Loucy (cell line): ENCODE measurements at regions not wholly inside any gene's neighbourhood (a gene's known extent, or its start where the extent isn't known, plus 50 kb on each side); places are given as distances from the start of the nearest gene placed in this dataset.

Experiments
- H2AFZ ChIP-seq: fragments of 200-600 bp; sonication (generic); 2 replicates; pipeline ENCODE4 v1.6.0; 2016; ENCODE audit warnings: antibody characterized with exemption, mild to moderate bottlenecking, low read length, moderate library complexity
- H3F3A ChIP-seq: fragments of 200-600 bp; 2 replicates; pipeline ENCODE4 v1.6.0; 2016; ENCODE audit warnings: antibody characterized with exemption, low read depth, mild to moderate bottlenecking
- H3K27me3 ChIP-seq: fragments of 200-600 bp; sonication (generic); 2 replicates; pipeline ENCODE4 v1.6.1; 2014; ENCODE audit warnings: low read length, mild to moderate bottlenecking; ENCODE audit not compliant: insufficient read depth, poor library complexity, severe bottlenecking
- H3K36me3 ChIP-seq: fragments of 200-600 bp; sonication (generic); 2 replicates; pipeline ENCODE4 v1.6.1; 2016; ENCODE audit warnings: low read length; ENCODE audit not compliant: insufficient read depth
- H3K4me1 ChIP-seq: fragments of 200-600 bp; sonication (generic); 2 replicates; pipeline ENCODE4 v1.5.1; 2014; ENCODE audit warnings: low read length, mild to moderate bottlenecking; ENCODE audit not compliant: insufficient read depth, poor library complexity, severe bottlenecking
- H3K4me2 ChIP-seq: fragments of 200-600 bp; sonication (generic); 2 replicates; pipeline ENCODE4 v1.6.0; 2014; ENCODE audit warnings: antibody characterized with exemption, low read length, low read depth, mild to moderate bottlenecking; ENCODE audit not compliant: poor library complexity, severe bottlenecking
- H3K4me3 ChIP-seq: fragments of 200-600 bp; sonication (generic); 2 replicates; pipeline ENCODE4 v1.5.1; 2014; ENCODE audit warnings: low read length, mild to moderate bottlenecking, mixed read lengths; ENCODE audit not compliant: poor library complexity, severe bottlenecking
- H3K79me2 ChIP-seq: fragments of 200-600 bp; sonication (generic); 2 replicates; pipeline ENCODE4 v1.6.1; 2014; ENCODE audit warnings: low read length; ENCODE audit not compliant: insufficient read depth
- H3K9ac ChIP-seq: fragments of 200-600 bp; sonication (generic); 2 replicates; pipeline ENCODE4 v1.6.0; 2014; ENCODE audit warnings: mild to moderate bottlenecking, low read depth, low read length, moderate library complexity; ENCODE audit not compliant: poor library complexity, severe bottlenecking
- H3K9me2 ChIP-seq: fragments of 200-600 bp; sonication (generic); replicated peaks from 2 replicates; pipeline ENCODE4 v1.6.1; 2016; ENCODE audit warnings: low read depth, low read length, mixed read lengths
- H3K9me3 ChIP-seq: fragments of 200-600 bp; sonication (generic); 2 replicates; pipeline ENCODE4 v1.6.1; 2014; ENCODE audit warnings: mild to moderate bottlenecking, antibody characterized with exemption, low read length, low read depth; ENCODE audit not compliant: insufficient read depth
- H4K20me1 ChIP-seq: fragments of 200-600 bp; sonication (generic); 2 replicates; pipeline ENCODE4 v1.6.0; 2014; ENCODE audit warnings: antibody characterized with exemption, low read length, mild to moderate bottlenecking; ENCODE audit not compliant: insufficient read depth, poor library complexity, severe bottlenecking
- EZH2phosphoT487 ChIP-seq: fragments of 200-600 bp; IDR thresholded peaks from 2 replicates; pipeline ENCODE4 v1.6.1; 2018; ENCODE audit warnings: antibody characterized with exemption, mild to moderate bottlenecking, moderate library complexity, borderline replicate concordance
- TF ChIP-seq, protein P1 (sequence below): fragments of 200-600 bp; sonication (generic); conservative IDR thresholded peaks from 2 replicates; pipeline ENCODE4 v1.5.1; 2014; ENCODE audit warnings: mild to moderate bottlenecking, antibody characterized with exemption, low read length

DNA sequence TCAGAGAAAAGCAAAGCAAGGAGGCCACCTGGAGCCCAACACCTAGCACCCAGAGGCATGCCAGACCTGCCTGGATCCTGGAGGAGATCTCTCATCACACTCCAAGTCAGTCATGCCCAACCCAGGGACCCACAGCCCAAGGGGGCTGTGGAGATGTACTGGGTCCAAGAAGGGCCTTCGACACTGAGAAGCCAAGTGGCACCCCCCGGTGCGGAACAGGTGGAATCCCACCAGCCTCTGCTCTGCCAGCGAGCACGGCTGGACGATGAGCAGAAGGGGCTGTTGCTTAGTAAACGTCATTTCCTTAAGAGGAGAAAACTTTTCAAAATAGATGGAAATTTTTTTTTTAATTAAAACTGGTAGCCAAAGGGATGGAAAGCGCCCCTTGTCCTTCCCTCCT is 171.9 kb upstream of the GRK3 start:
- Histone ChIP-seq H2AFZ (no peak overlapping the region), H4K20me1 (peaks cover 83% of the 10 kb centered on the region), H3K4me1 (peaks cover 92% of the 10 kb centered on the region), H3K36me3 (peaks cover 2% of the 10 kb centered on the region; the same call in 1 of the 2 replicates), H3K79me2 (peaks cover 98% of the 10 kb centered on the region), H3K4me2 (peak overlapping the region; percentile 28), H3F3A (peaks cover 3% of the 10 kb centered on the region), H3K9ac (no peak overlapping the region), H3K9me3 (no peaks in the 10 kb centered on the region), H3K27me3 (no peaks in the 10 kb centered on the region), H3K4me3 (no peak overlapping the region), H3K9me2 (no peaks in the 10 kb centered on the region)
- TF ChIP-seq EZH2phosphoT487, result no peak
- TF ChIP-seq, protein P1, sequence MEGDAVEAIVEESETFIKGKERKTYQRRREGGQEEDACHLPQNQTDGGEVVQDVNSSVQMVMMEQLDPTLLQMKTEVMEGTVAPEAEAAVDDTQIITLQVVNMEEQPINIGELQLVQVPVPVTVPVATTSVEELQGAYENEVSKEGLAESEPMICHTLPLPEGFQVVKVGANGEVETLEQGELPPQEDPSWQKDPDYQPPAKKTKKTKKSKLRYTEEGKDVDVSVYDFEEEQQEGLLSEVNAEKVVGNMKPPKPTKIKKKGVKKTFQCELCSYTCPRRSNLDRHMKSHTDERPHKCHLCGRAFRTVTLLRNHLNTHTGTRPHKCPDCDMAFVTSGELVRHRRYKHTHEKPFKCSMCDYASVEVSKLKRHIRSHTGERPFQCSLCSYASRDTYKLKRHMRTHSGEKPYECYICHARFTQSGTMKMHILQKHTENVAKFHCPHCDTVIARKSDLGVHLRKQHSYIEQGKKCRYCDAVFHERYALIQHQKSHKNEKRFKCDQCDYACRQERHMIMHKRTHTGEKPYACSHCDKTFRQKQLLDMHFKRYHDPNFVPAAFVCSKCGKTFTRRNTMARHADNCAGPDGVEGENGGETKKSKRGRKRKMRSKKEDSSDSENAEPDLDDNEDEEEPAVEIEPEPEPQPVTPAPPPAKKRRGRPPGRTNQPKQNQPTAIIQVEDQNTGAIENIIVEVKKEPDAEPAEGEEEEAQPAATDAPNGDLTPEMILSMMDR, result no peak

DNA sequence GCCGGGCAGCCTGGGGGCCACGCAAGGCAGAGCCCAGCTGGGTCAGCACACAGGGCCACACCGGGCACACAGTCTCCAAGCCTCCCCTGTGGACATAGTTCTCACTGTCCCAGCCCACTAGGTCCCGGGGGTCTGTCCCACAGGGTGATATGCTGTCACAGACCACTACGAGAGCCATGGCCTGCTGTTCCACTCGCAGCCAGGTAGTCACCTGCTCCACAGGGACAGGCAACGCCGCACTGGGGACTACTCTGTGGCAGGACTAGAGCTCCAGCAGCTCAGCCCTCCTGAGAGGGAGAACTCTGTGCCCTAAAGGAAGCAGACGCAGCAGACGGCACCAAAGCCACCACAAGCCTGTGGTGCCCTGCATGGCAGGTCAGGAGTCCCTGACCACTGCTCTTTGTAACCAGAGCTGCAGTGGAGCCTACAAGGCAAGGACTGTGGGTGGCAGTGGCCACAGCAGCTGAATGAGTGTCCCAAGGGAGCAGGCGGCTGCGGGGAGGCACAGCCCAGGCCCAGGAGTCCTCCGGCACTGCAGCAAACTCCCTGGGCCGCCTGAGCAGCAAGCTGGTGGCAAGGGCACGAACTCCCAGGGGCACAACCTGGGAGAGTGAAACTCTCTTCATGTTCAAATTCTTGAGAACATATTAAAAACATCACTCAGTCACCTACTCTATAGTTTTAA is 171.2 kb upstream of the GRK3 start:
- H3F3A ChIP-seq, result peaks cover 4% of the 10 kb centered on the region
- no peaks in the 10 kb centered on the region; the same call in 1 of the 2 replicates for H3K36me3 ChIP-seq
- peaks cover 82% of the 10 kb centered on the region for H4K20me1 ChIP-seq
- no peaks in the 10 kb centered on the region for H3K9me3 ChIP-seq
- peak overlapping the region; percentile 28 for H3K4me2 ChIP-seq
- H3K79me2 ChIP-seq, result peaks cover 98% of the 10 kb centered on the region
- TF ChIP-seq, protein P1, result no peak
- no peak for TF ChIP-seq EZH2phosphoT487
- peak overlapping the region; percentile 25 for H3K9ac ChIP-seq
- H3K4me3 ChIP-seq, result no peak overlapping the region
- no peaks in the 10 kb centered on the region for H3K9me2 ChIP-seq
- H3K27me3 ChIP-seq, result no peaks in the 10 kb centered on the region
- no peak overlapping the region for H2AFZ ChIP-seq
- peaks cover 91% of the 10 kb centered on the region for H3K4me1 ChIP-seq

DNA sequence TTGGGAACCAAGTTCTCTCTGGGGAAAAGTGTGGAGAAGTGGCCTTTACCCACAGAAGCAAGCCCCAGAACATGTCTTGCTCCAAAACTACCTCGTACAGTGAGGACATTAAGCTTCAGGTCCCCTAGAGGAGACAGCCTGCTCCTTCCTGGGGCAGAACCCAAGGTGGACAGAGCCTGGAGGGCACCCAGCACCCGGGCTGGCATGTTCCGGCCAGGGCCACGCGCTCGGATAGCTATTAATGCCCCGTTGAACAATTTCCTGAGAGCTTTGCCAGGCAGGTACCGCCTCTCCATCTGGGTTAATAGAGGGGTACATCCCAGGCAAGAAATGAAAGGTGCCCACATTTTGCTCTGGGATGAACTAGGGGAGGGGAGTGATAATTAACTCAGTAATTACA is 169.0 kb upstream of the GRK3 start:
- no peak overlapping the region for H2AFZ ChIP-seq
- no peaks in the 10 kb centered on the region for H3K9me3 ChIP-seq
- H3K9ac ChIP-seq, result peak overlapping the region; percentile 2
- peaks cover 81% of the 10 kb centered on the region for H3K4me1 ChIP-seq
- no peaks in the 10 kb centered on the region for H3K27me3 ChIP-seq
- no peaks in the 10 kb centered on the region; the same call in 1 of the 2 replicates for H3K36me3 ChIP-seq
- peaks cover 98% of the 10 kb centered on the region for H3K79me2 ChIP-seq
- no peaks in the 10 kb centered on the region for H3K9me2 ChIP-seq
- no peak for TF ChIP-seq EZH2phosphoT487
- TF ChIP-seq, protein P1, result no peak
- peaks cover 2% of the 10 kb centered on the region; the same call in 1 of the 2 replicates for H3F3A ChIP-seq
- peak overlapping the region; percentile 94 for H3K4me2 ChIP-seq
- peaks cover 68% of the 10 kb centered on the region for H4K20me1 ChIP-seq
- H3K4me3 ChIP-seq, result no peak overlapping the region
